HEK293T (cell line): ENCODE measurements at regions not wholly inside any gene's neighbourhood (a gene's known extent, or its start where the extent isn't known, plus 50 kb on each side); places are given as distances from the start of the nearest gene placed in this dataset.

Experiments
- BHLHE40 ChIP-seq: fragments of 450-650 bp; IDR thresholded peaks from 2 replicates; pipeline ENCODE4 v1.6.1; 2016; ENCODE audit warnings: mild to moderate bottlenecking, moderate library complexity, borderline replicate concordance
- CTBP1 ChIP-seq: fragments of 450-650 bp; IDR thresholded peaks from 2 replicates; pipeline ENCODE4 v1.6.1; 2016; ENCODE audit warnings: borderline replicate concordance
- ELF4 ChIP-seq: fragments of 450-650 bp; IDR thresholded peaks from 2 replicates; pipeline ENCODE4 v1.6.1; 2017; ENCODE audit warnings: antibody characterized with exemption
- FOXA1 ChIP-seq: fragments of 450-650 bp; IDR thresholded peaks from 2 replicates; pipeline ENCODE4 v1.6.1; 2016; ENCODE audit warnings: mild to moderate bottlenecking
- FOXK2 ChIP-seq: fragments of 450-650 bp; IDR thresholded peaks from 2 replicates; pipeline ENCODE4 v1.6.1; 2016; ENCODE audit warnings: mild to moderate bottlenecking
- NFRKB ChIP-seq: fragments of 450-650 bp; IDR thresholded peaks from 2 replicates; pipeline ENCODE4 v1.6.1; 2016; ENCODE audit warnings: mild to moderate bottlenecking, moderate library complexity
- PKNOX1 ChIP-seq: fragments of 450-650 bp; IDR thresholded peaks from 2 replicates; pipeline ENCODE4 v1.6.1; 2016
- SP1 ChIP-seq: fragments of 450-650 bp; IDR thresholded peaks from 2 replicates; pipeline ENCODE4 v1.6.1; 2017
- SUZ12 ChIP-seq: fragments of 450-650 bp; IDR thresholded peaks from 2 replicates; pipeline ENCODE4 v1.6.1; 2016; ENCODE audit warnings: mild to moderate bottlenecking

- TF ChIP-seq BHLHE40 (no peak), SP1 (no peak), ELF4 (no peak), FOXA1 (no peak), FOXK2 (no peak), CTBP1 (no peak), PKNOX1 (no peak), SUZ12 (no peak), NFRKB (no peak)
Measured at GRCh38 chr13:69331245-69331644, 776.4 kb upstream of the ATXN8OS start.
